ENCODE measurements at regions not wholly inside any gene's neighbourhood (a gene's known extent, or its start where the extent isn't known, plus 50 kb on each side); places are given as distances from the start of the nearest gene placed in this dataset.

DNA sequence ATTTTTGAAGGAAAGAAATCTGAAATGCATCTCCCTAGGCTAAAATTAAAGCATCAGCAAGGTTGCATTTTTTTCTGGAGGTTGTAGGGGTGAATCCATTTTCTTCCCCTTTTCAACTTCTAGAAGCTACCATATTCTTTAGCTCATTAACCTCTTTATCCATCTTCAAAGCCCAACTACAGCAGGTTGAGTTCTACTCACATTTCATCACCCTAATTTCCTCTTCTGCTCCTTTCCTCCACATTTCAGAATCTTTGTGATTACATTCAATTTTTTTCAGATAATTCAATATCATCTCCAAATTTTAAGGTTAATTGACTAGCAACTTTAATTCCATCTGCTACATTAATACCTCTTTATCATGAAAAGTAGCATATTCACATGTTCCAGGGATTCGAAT lies 2655.7 kb upstream of the PCDH20 start:
- DNase-seq (ENCODE audit: low read depth): no peak

DNA sequence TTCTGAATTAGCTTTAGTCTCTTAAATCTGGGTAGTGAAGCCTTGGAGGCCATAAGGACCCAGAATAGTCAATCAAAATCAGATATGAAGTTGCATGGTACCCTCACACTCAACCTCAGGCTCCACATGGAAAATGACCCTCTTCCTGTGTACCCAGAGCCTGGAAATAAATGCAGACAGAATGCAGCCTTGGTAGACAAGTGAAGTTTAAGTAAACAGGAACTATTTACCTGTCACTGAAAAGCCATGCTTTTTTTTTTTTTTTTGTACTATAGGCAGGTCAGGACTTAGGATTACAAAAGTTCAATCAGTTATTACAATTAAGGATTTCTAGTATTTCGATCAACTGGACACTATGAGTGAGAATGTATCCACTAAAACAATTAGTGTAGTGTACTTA lies 2654.2 kb upstream of the PCDH20 start:
- no peak for DNase-seq (ENCODE audit: low read depth)

DNA sequence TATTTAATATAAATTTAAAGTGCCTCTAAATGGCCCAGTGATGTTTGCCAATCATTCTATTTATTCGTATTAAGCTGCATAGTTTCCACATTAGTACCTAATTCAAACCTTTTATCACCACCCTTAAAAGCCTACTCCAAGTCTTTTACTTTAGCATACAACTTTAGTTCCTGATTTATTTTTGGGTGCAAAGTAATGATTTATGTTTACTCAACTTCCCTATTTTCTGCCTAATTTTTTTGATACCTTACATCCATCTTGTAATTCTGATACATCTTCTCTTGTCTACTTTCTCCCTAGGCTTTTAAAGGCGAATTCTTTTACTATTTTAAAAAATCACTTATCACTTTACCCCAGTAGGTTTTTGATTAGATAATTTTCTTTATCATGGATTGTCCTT lies 2651.1 kb upstream of the PCDH20 start:
- DNase-seq (ENCODE audit: low read depth): no peak

DNA sequence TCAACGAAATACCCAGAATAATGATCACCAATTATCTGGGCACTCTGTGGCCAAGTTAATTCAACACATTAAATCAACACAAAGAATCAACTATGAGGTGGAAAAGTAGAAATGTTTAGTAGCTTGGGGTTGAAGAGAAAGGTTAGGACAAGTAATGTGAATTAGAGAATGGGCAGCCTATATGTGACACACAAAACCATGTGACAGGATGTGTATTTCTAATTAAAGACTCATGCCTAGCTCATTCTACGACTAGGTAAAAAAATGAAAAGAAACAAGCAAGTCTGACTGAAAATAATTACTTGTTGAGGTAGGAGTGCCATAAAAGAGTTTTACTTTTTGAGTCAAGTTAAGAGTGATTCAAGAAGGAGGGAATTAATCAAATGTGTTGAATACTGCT lies 2646.0 kb upstream of the PCDH20 start:
- DNase-seq (ENCODE audit: low read depth): no peak

DNA sequence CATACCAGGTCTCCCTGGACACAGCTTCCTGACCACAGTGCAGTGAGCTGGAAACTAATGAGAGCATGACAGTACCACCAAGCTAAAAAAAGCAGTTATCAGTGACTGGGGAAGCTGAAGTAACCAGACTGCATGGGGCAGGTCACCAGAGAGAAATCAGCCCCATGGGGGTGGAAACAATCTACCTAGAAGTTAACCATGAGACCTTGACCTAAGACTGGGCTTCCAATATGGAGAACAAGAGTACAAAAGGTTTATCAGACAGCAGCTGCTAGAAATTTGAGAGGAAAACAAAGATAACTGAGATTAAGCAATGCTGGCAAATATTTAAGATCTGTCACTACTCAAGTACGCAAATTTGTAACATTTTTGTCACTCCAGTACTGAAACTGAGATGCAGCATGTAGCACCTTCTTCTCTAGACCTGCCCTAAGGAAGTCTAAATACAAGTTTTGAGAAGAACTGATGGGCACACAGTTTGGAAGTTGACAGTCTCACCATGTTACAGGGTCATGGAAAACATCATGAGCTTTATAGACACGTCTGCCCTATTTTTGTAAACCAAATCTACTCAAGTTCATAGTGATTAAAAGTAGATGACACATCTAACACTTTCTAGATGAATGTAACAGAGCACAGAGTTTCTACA lies 2641.8 kb upstream of the PCDH20 start:
- no peak for DNase-seq (ENCODE audit: low read depth)

DNA sequence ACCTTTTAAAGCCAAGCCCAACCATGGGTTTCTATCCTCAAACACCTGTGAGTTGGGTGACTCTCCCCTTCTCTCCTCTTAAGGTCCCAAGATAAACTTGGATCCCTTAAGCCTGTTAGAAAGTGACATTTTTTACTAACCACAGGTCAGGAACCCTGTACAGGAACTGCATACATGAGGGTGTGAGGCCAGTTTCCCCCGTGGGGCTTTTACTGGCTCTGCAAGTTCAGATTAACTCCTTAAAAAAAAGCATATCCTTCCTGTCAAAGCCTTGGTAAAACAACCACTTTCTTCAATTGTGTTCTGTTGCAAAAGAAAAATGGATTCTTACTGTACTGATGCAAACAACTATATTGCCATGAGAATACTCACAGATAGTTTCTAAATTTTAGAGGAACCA lies 2638.7 kb upstream of the PCDH20 start:
- DNase-seq (ENCODE audit: low read depth): no peak

DNA sequence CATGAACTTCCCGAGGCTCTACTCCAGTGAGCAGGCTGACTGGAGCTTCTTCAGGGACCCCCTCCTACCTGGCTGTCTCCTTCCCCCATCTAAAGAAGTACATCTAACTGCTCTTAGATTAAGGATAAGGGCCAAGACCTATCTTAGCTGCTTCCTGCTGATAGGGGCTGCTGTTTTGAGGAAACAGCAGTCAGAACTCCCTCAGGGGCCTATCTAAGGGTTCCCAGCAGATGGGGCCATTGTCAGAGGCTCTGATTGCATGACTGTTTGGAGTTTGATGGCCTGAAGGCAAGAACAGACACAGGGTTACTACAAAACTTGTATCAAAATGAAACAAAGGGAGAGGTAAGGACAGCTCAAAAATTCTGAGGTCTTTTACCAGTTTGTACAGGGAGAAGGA lies 2636.9 kb upstream of the PCDH20 start:
- no peak for DNase-seq (ENCODE audit: low read depth)

DNA sequence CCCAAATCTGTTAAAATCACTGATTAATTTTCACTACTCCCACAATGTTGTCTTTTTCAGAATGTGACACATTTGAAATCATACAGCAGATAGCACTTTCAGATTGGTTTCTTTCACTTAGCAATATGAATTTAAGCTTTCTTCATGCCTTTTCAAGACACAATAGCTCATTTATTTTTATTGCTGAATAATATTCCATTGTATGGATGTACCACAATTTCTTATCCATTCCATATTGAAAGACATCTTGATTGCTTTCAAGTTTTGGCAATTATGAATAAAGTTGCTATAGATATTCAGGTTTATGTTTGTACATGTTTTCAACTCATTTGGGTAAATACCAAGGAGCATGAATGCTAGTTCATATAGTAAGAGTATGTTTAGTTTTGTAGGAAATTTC lies 2635.6 kb upstream of the PCDH20 start:
- DNase-seq (ENCODE audit: low read depth): no peak

DNA sequence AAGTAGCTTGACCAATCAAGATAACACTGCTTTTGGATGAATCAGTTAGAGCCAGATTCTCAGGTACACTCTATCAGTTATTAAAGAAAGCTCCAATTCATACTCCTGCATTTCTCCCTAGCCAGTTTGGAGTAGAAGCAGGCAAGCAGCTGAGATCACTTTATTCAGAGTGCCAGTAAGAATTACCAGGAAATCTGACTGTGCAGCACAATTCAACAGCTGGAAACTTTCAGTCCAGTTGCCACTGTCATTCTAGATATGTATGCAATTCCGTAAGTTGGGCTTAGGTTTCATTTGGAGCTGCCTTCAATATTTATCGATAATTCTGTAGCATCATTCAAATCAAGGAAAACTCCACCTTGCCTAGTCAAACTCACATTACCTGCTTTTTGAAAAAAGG lies 2625.6 kb upstream of the PCDH20 start:
- DNase-seq (ENCODE audit: low read depth): no peak

DNA sequence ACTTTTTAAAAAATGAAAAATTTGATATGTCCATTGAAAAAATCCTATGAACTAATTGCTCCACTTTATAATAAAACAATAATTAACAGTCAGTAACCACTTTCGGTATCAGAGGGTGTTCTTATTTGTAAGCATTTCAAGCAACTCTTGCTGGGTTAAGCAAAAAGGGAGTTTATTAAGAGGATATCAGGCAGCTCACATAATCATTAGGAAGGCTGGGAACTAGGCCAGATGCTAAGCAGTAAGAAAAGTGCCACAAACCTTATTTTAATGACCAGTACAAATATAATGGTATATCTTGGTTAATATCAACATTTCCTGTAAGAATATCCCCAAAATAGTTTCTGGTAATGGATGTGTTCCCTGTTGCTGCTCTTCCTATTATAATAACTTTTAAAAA lies 2618.3 kb upstream of the PCDH20 start:
- no peak for DNase-seq (ENCODE audit: low read depth)

DNA sequence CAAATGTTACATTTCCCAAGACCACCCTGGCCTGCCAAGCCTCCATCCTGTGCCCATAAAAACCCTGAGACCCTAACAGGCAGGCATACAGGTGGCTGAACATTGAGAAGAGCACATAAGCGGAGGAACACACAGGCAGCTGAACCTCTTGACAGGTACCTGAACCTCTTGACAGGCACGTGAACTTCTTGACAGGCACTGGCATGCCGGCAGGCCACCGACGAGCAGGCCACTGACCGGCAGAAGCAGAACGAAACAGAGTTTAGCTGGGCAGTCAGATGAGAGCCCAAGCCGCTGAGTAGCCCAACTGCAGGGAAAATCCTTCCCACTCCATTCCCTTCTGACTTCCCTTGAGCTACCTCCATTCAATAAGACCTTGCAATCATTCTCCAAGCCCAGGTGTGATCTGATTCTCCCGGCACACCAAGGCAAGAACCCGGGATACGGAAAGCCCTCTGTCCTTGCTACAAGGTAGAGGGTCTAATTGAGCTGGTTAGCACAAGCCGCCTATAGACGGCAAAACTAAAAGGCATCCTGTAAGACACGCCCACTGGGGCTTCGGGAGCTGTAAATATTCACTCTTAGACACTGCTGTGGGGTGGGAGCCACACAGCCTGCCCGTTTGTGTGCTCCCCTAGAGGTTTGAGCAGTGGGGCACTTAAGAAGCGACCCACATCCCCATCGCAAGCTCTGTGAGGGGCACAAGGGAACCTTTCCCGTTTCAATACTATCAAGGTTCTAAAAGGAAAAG lies 2613.9 kb upstream of the PCDH20 start:
- no peak for DNase-seq (ENCODE audit: low read depth)

DNA sequence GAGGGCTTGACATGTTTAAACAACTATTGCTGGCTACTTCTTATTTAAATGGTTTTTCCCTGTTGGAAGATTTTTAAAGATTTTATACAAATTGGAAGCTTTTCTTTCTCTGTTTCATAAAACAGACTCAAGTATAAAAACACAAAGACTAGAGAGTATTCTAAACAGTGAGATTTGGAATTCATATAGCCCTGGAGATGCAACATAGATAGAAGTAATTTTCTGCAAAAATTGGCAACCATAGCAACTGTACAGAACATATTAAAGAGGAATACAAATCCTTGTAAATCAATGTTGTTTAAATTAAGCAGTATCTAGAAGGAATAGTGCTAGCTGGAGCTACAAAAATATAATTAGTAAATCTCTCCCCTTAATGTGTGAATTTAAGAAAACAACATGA lies 2612.9 kb upstream of the PCDH20 start:
- DNase-seq (ENCODE audit: low read depth): no peak

DNA sequence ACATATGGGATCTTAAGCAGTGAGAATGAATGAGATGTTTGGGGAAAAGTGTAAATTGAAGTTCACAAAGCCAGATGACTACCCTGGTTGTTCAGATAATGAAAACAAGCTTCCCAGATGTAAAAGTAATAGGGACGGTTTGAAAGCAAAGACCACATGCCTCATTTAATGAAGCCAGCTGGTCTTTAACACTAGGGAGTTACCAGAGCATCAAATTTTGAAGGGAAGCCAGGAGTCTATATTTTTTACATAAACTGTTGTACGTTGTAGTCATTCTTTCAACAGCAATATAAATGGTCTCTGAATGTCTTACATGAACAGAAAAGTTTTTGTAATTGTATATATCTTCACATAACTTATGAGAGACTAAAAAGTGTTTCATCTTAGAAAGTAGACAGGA lies 2604.5 kb upstream of the PCDH20 start:
- no peak for DNase-seq (ENCODE audit: low read depth)

DNA sequence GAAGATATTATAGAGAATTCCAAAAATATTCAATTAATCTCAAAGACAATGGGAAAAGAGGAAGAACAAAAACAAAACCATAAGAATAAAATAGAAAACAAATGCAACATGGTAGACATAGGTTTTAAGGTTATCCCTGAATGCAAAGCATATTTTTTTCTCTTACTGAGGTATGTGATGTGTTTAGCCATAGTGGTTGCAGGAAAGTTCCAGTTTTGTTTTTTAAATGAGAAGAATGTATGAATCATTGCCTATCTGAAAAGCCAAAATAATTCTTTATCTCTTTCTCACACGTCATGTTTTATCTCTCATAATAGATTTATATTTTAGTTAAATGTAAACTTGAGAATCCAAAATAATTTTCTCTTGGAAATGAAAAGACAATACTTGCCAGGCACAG lies 2591.7 kb upstream of the PCDH20 start:
- no peak for DNase-seq (ENCODE audit: low read depth)

DNA sequence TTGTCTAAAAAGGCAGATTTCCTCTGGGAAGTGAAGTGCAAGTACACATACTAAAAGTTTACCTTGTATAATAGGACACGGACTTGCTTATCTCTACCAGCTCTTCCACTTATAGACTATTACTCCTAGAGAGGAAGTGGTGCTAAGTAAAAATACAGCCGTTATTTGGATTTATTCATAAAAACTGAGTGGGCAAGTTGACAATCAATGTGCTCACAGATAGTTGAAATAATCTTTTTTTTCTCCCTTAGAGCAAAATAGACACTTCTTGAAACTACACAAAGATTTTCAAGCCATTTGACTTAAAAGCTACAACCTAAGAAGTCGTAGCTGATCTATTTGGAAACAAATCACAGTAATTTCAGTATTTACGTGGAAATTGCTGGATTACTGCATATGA lies 2584.7 kb upstream of the PCDH20 start:
- no peak for DNase-seq (ENCODE audit: low read depth)

DNA sequence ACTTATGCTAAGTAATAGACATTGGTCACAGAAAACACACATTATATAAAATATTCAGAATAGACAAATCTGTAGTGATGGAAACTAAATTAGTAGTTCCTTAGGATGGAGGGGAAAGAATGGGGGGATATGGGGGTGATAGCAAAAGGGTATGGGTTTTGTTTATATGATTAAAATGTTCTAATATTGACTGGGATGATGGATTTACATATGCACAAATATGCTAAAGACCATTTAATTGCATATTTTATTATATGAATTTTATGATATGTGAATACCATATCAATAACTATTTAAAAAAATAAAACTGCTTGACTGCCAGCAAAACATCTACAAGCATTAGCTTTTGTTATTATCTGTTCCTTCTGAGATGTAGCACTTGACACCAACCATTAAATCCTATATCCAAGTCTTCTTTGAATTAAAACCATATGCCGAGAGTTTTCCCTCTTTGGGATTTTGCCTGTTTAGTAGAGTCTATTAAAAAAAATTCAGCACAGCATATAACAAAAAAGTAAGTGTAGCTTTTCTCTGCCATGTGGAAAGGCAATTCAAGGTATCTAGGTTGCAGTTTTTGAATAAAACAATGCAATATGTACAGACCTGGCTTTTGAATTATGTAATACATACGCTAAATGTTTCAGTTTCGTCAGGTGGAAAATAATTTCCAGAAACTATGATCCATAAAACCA lies 2584.1 kb upstream of the PCDH20 start:
- no peak for DNase-seq (ENCODE audit: low read depth)

DNA sequence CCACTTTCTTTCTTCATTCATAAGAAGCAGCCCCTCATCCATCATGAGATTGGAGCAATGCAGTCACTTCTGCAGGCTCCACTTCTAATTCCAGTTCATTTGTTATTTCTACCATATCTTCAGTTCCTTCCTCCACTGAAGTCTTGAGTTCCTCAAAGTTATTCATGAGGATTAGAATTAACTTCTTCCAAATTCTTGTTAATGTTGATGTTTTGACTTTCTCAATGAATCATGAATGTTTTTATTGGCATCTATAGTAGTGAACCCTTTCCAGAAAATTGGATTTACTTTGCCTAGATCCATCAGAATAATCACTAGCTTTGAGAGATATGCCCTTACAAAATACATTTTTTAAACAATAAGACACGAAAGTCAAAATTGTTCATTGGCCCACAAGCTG lies 2567.7 kb upstream of the PCDH20 start:
- no peak for DNase-seq (ENCODE audit: low read depth)

DNA sequence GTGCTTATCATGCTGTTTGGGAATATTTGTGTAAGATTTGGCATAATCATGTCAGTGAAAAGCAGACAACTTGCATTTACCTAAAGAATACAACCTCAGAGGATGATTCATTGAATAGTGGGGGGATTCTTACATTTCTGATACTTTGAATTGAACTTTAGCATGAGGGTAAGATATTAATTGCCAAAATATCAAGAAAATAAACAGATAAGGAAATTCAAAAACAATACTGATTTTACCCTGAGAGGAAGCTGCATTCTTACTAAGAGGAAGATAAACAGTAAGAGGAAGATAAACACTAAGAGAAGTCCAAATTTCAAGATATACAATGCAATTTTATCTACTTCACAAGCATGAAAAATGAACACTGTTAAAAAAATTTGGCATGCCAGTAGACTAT lies 2564.3 kb upstream of the PCDH20 start:
- DNase-seq (ENCODE audit: low read depth): no peak

DNA sequence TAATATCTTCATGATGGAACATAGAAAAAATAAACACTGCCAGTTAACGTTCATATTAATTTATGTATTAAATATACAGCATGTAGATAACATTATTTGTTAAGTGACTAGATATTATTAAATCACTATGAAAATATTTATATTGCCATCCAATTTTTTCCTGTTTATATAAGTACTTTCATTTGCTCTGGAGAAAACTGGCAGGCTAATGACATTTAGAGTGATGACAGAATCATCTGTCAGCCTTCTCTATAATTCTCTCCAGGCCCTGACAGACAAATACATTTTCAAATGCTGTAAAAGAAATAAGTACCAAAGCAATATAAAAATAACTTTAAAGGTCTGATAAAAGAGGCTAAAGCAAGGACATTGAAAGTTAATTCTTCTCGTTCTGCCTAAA lies 2556.7 kb upstream of the PCDH20 start:
- DNase-seq (ENCODE audit: low read depth): no peak

DNA sequence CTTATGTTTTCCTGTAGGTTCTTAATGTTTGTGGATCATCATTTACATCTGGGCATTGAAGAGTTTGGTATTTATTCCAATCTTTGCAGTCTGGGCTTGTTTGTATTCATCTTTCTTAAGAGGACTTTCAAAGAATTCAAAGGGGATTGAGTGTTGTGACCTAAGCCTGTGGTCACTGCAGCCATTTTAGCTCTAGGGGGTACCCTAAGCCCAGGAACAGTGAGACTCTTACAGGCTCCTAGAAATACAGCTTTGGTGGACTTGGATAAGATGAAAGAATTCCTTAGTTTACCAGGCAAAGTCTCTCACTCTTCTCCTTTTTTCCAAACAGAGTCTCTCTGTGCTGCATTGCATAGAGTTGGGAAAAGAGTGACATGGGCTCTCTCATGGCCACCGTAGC lies 2539.0 kb upstream of the PCDH20 start:
- no peak for DNase-seq (ENCODE audit: low read depth)

DNA sequence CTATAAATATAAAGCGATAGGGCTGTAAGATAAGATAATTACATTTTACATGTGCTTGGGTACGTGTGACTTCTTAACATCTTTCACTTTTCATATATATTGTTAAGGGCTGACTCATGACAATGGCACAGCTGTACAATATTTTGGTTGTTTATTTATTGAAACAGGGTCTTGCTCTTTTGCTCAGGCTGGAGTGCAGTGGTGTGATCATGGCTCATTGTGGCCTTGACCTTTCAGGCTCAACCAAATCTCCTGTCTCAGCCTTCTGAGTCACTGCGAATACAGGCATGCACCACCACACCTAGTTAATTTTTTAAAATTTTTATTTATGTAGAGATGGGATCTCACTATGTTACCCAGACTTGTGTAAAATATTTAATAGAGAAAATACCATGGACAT lies 2532.4 kb upstream of the PCDH20 start:
- no peak for DNase-seq (ENCODE audit: low read depth)

DNA sequence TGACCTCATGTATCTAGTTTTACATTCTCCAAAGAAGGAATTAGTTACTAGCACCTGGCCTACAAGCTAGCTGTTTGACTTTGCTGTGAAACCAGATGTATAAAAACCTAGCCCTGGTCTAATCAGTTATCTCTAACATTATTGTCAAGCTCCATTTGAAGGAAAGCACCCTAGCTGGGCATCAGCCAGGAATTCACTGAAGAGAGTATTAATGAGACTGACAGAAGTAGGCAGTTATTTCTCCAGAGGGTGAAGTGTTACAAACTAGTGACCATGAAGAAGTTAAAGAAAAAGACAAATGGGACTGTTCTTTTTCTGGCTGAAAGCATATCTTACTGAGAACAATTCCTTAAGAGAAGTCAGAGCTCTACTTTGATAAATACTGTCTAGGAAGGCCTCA lies 2529.3 kb upstream of the PCDH20 start:
- DNase-seq (ENCODE audit: low read depth): no peak

DNA sequence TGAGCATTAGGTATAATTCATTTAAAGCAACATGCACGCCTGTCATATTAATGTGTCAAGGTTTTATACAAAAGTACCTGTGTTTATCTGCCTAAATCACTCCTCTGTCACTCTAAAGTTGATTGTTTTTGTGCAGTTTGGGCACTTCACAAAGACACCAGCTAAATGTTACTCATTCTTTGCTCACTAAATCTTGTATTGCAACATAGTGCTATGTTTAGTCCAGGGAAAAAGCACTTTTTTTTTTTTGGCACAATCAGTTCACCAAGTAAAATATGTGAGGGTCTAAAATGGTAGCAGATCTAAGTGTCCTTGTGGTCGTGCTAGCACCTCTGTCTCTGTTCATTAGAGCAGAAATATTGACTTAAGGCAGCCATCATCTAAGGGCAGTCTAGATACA lies 2526.7 kb upstream of the PCDH20 start:
- DNase-seq (ENCODE audit: low read depth): no peak

DNA sequence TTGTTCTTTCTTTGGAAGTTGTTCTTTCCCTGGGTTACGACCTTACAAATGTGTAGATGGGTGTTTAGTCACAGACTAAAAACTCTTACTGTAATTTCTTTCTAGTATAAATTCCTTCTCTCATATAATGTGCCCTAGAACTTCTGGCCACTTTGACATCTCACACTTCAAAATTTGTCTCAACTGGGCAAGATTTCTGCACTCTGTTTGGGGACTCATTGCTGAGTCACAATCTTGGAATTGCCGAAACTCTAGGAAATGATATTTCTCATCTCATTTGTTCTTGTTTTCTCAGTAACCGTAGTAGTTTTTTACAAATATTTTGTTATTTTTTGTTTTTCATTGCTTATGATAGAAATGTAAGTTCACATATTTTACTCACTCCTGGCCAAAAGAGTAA lies 2523.2 kb upstream of the PCDH20 start:
- DNase-seq (ENCODE audit: low read depth): no peak
